ENCODE measurements at regions not wholly inside any gene's neighbourhood (a gene's known extent, or its start where the extent isn't known, plus 50 kb on each side); places are given as distances from the start of the nearest gene placed in this dataset.

GRCh38 chr4:42267724-42268123 lies 115.3 kb upstream of the BEND4 start:
- no peak overlapping the region for H3K4me3 ChIP-seq (ENCODE audit: low read depth, low read length)
- no peaks in the 10 kb centered on the region for H3K36me3 ChIP-seq (ENCODE audit: control insufficient read depth, insufficient read depth, low read length)
- FAIRE-seq (no peak), DNase-seq (ENCODE audit: low read depth) (no peak)
- TF ChIP-seq CTCF (IDR thresholded peaks at IDR 0.05; ENCODE audit: insufficient read depth, low read length, severe bottlenecking), result no peak
- no peaks in the 10 kb centered on the region for H3K27me3 ChIP-seq (ENCODE audit: control insufficient read depth, insufficient read depth, low read length)

- TF ChIP-seq CTCF (IDR thresholded peaks at IDR 0.05; ENCODE audit: insufficient read depth, low read length, severe bottlenecking), result no peak
- Histone ChIP-seq H3K27me3 (ENCODE audit: control insufficient read depth, insufficient read depth, low read length) (no peaks in the 10 kb centered on the region), H3K4me3 (ENCODE audit: low read depth, low read length) (no peak overlapping the region), H3K36me3 (ENCODE audit: control insufficient read depth, insufficient read depth, low read length) (no peaks in the 10 kb centered on the region)
- DNase-seq (ENCODE audit: low read depth) (no peak), FAIRE-seq (no peak)
Observed at GRCh38 chr4:42268824-42269223, 116.4 kb upstream of the BEND4 start.

GRCh38 chr4:42271096-42271495 lies 118.6 kb upstream of the BEND4 start:
- Histone ChIP-seq H3K36me3 (ENCODE audit: control insufficient read depth, insufficient read depth, low read length) (no peaks in the 10 kb centered on the region), H3K4me3 (ENCODE audit: low read depth, low read length) (no peak overlapping the region), H3K27me3 (ENCODE audit: control insufficient read depth, insufficient read depth, low read length) (no peaks in the 10 kb centered on the region)
- FAIRE-seq (no peak), DNase-seq (ENCODE audit: low read depth) (no peak)
- TF ChIP-seq CTCF (IDR thresholded peaks at IDR 0.05; ENCODE audit: insufficient read depth, low read length, severe bottlenecking), result no peak

- Histone ChIP-seq H3K27me3 (ENCODE audit: control insufficient read depth, insufficient read depth, low read length) (no peaks in the 10 kb centered on the region), H3K36me3 (ENCODE audit: control insufficient read depth, insufficient read depth, low read length) (no peaks in the 10 kb centered on the region), H3K4me3 (ENCODE audit: low read depth, low read length) (no peak overlapping the region)
- DNase-seq (ENCODE audit: low read depth) (peak; percentile 48), FAIRE-seq (no peak)
- no peak for TF ChIP-seq CTCF (IDR thresholded peaks at IDR 0.05; ENCODE audit: insufficient read depth, low read length, severe bottlenecking)
Observed at GRCh38 chr4:42277291-42277690, 120.0 kb upstream of the SHISA3 start.

- FAIRE-seq, result no peak
- Histone ChIP-seq H3K27me3 (ENCODE audit: control insufficient read depth, insufficient read depth, low read length) (no peaks in the 10 kb centered on the region), H3K4me3 (ENCODE audit: low read depth, low read length) (no peak overlapping the region), H3K36me3 (ENCODE audit: control insufficient read depth, insufficient read depth, low read length) (no peaks in the 10 kb centered on the region)
- DNase-seq (ENCODE audit: low read depth), result no peak
- TF ChIP-seq CTCF (IDR thresholded peaks at IDR 0.05; ENCODE audit: insufficient read depth, low read length, severe bottlenecking), result no peak
Observed at GRCh38 chr4:42278709-42279324, 118.5 kb upstream of the SHISA3 start.
